GM23338 (cell line): ENCODE measurements at regions not wholly inside any gene's neighbourhood (a gene's known extent, or its start where the extent isn't known, plus 50 kb on each side); places are given as distances from the start of the nearest gene placed in this dataset.

ENCODE experiments used
- CREB1 ChIP-seq: fragments of 250-450 bp; sonication (Bioruptor Pico); IDR thresholded peaks from 2 replicates; pipeline ENCODE4 v1.5.0; 2020; ENCODE audit warnings: low read depth, mild to moderate bottlenecking, moderate library complexity
- EZH2 ChIP-seq: fragments of 200-600 bp; sonication (generic); IDR thresholded peaks from one replicate; pipeline ENCODE4 v1.8.0; 2017; ENCODE audit warnings: antibody characterized with exemption, mild to moderate bottlenecking, low read depth; ENCODE audit not compliant: unreplicated experiment
- EZH2phosphoT487 ChIP-seq: fragments of 200-600 bp; sonication (generic); IDR thresholded peaks from one replicate; pipeline ENCODE4 v1.8.1; 2018; ENCODE audit warnings: antibody characterized with exemption; ENCODE audit not compliant: unreplicated experiment
- JUNB ChIP-seq: IDR thresholded peaks from one replicate; pipeline ENCODE4 v1.6.1; 2016; ENCODE audit warnings: antibody characterized with exemption; ENCODE audit not compliant: unreplicated experiment
- NANOG ChIP-seq: IDR thresholded peaks from 2 replicates; pipeline ENCODE4 v1.6.1; 2016; ENCODE audit warnings: antibody characterized with exemption, borderline replicate concordance
- POLR2AphosphoS5 ChIP-seq: IDR thresholded peaks from 2 replicates; pipeline ENCODE4 v1.6.1; 2016; ENCODE audit warnings: antibody characterized with exemption, low read depth
- STAT1 ChIP-seq: IDR thresholded peaks from one replicate; pipeline ENCODE4 v1.6.1; 2016; ENCODE audit warnings: antibody characterized with exemption; ENCODE audit not compliant: unreplicated experiment
- ZNF331 ChIP-seq: fragments of 250-450 bp; sonication (Bioruptor Pico); IDR thresholded peaks from 2 replicates; pipeline ENCODE4 v1.5.0; 2020; ENCODE audit warnings: low read depth, mild to moderate bottlenecking, moderate library complexity
- TF ChIP-seq, protein P1 (sequence below), 2 experiments: fragments of 200-600 bp in 1 of 2; sonication (generic) in 1 of 2; conservative IDR thresholded peaks; 2 replicates each; pipeline versions ENCODE4 v1.5.1 to v1.6.1; 2016 to 2017; ENCODE audit warnings: antibody characterized with exemption in 2 of 2, low read depth in 2 of 2, mild to moderate bottlenecking in 2 of 2, moderate library complexity in 1 of 2
- TF ChIP-seq, protein P2 (sequence below): IDR thresholded peaks from one replicate; pipeline ENCODE4 v1.6.1; 2018; ENCODE audit warnings: antibody characterized with exemption; ENCODE audit not compliant: unreplicated experiment
- TF ChIP-seq, protein P3 (sequence below): fragments of 250-450 bp; sonication (Bioruptor Pico); IDR thresholded peaks from 2 replicates; pipeline ENCODE4 v1.5.0; 2020; ENCODE audit warnings: mild to moderate bottlenecking, moderate library complexity
- TF ChIP-seq, protein P4 (sequence below): IDR thresholded peaks from 2 replicates; pipeline ENCODE4 v1.6.1; 2016; ENCODE audit warnings: antibody characterized with exemption

DNA sequence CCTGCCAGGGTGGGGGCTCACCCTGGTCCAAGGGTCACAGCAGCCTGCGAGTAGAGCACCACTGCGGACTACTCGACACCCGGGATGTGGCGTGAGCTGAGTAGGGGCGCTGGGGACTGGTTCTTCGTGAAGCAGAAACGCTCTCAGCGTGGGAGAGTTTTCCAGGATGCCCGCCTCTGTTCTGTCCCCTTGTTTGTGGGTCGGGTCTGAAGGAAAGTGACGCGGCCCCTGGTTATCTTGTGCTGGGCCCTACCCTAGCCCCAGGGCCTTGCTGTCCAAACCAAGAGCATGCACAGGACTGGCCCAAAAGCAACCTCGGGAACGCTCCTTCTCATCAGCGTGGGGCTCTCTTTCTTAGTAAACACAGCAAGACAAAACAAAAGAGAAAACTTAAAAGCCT is 303.3 kb downstream of the IRF8 start:
- no peak for TF ChIP-seq CREB1 (CRISPR knock-in tag)
- TF ChIP-seq, protein P1, sequence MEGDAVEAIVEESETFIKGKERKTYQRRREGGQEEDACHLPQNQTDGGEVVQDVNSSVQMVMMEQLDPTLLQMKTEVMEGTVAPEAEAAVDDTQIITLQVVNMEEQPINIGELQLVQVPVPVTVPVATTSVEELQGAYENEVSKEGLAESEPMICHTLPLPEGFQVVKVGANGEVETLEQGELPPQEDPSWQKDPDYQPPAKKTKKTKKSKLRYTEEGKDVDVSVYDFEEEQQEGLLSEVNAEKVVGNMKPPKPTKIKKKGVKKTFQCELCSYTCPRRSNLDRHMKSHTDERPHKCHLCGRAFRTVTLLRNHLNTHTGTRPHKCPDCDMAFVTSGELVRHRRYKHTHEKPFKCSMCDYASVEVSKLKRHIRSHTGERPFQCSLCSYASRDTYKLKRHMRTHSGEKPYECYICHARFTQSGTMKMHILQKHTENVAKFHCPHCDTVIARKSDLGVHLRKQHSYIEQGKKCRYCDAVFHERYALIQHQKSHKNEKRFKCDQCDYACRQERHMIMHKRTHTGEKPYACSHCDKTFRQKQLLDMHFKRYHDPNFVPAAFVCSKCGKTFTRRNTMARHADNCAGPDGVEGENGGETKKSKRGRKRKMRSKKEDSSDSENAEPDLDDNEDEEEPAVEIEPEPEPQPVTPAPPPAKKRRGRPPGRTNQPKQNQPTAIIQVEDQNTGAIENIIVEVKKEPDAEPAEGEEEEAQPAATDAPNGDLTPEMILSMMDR (conservative IDR thresholded peaks at IDR 0.05; ENCODE audit: low read depth in 2 of 2), result no peak
- TF ChIP-seq, protein P2, sequence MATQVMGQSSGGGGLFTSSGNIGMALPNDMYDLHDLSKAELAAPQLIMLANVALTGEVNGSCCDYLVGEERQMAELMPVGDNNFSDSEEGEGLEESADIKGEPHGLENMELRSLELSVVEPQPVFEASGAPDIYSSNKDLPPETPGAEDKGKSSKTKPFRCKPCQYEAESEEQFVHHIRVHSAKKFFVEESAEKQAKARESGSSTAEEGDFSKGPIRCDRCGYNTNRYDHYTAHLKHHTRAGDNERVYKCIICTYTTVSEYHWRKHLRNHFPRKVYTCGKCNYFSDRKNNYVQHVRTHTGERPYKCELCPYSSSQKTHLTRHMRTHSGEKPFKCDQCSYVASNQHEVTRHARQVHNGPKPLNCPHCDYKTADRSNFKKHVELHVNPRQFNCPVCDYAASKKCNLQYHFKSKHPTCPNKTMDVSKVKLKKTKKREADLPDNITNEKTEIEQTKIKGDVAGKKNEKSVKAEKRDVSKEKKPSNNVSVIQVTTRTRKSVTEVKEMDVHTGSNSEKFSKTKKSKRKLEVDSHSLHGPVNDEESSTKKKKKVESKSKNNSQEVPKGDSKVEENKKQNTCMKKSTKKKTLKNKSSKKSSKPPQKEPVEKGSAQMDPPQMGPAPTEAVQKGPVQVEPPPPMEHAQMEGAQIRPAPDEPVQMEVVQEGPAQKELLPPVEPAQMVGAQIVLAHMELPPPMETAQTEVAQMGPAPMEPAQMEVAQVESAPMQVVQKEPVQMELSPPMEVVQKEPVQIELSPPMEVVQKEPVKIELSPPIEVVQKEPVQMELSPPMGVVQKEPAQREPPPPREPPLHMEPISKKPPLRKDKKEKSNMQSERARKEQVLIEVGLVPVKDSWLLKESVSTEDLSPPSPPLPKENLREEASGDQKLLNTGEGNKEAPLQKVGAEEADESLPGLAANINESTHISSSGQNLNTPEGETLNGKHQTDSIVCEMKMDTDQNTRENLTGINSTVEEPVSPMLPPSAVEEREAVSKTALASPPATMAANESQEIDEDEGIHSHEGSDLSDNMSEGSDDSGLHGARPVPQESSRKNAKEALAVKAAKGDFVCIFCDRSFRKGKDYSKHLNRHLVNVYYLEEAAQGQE, result no peak
- no peak for TF ChIP-seq POLR2AphosphoS5
- no peak for TF ChIP-seq EZH2
- TF ChIP-seq, protein P3, sequence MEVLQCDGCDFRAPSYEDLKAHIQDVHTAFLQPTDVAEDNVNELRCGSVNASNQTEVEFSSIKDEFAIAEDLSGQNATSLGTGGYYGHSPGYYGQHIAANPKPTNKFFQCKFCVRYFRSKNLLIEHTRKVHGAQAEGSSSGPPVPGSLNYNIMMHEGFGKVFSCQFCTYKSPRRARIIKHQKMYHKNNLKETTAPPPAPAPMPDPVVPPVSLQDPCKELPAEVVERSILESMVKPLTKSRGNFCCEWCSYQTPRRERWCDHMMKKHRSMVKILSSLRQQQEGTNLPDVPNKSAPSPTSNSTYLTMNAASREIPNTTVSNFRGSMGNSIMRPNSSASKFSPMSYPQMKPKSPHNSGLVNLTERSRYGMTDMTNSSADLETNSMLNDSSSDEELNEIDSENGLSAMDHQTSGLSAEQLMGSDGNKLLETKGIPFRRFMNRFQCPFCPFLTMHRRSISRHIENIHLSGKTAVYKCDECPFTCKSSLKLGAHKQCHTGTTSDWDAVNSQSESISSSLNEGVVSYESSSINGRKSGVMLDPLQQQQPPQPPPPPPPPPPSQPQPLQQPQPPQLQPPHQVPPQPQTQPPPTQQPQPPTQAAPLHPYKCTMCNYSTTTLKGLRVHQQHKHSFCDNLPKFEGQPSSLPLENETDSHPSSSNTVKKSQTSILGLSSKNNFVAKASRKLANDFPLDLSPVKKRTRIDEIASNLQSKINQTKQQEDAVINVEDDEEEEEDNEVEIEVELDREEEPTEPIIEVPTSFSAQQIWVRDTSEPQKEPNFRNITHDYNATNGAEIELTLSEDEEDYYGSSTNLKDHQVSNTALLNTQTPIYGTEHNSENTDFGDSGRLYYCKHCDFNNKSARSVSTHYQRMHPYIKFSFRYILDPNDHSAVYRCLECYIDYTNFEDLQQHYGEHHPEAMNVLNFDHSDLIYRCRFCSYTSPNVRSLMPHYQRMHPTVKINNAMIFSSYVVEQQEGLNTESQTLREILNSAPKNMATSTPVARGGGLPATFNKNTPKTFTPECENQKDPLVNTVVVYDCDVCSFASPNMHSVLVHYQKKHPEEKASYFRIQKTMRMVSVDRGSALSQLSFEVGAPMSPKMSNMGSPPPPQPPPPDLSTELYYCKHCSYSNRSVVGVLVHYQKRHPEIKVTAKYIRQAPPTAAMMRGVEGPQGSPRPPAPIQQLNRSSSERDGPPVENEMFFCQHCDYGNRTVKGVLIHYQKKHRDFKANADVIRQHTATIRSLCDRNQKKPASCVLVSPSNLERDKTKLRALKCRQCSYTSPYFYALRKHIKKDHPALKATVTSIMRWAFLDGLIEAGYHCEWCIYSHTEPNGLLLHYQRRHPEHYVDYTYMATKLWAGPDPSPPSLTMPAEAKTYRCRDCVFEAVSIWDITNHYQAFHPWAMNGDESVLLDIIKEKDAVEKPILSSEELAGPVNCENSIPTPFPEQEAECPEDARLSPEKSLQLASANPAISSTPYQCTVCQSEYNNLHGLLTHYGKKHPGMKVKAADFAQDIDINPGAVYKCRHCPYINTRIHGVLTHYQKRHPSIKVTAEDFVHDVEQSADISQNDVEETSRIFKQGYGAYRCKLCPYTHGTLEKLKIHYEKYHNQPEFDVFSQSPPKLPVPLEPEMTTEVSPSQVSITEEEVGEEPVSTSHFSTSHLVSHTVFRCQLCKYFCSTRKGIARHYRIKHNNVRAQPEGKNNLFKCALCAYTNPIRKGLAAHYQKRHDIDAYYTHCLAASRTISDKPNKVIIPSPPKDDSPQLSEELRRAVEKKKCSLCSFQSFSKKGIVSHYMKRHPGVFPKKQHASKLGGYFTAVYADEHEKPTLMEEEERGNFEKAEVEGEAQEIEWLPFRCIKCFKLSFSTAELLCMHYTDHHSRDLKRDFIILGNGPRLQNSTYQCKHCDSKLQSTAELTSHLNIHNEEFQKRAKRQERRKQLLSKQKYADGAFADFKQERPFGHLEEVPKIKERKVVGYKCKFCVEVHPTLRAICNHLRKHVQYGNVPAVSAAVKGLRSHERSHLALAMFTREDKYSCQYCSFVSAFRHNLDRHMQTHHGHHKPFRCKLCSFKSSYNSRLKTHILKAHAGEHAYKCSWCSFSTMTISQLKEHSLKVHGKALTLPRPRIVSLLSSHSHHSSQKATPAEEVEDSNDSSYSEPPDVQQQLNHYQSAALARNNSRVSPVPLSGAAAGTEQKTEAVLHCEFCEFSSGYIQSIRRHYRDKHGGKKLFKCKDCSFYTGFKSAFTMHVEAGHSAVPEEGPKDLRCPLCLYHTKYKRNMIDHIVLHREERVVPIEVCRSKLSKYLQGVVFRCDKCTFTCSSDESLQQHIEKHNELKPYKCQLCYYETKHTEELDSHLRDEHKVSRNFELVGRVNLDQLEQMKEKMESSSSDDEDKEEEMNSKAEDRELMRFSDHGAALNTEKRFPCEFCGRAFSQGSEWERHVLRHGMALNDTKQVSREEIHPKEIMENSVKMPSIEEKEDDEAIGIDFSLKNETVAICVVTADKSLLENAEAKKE (CRISPR knock-in tag), result no peak
- no peak for TF ChIP-seq JUNB
- no peak for TF ChIP-seq EZH2phosphoT487
- no peak for TF ChIP-seq STAT1
- TF ChIP-seq ZNF331 (CRISPR knock-in tag), result no peak
- TF ChIP-seq, protein P4, sequence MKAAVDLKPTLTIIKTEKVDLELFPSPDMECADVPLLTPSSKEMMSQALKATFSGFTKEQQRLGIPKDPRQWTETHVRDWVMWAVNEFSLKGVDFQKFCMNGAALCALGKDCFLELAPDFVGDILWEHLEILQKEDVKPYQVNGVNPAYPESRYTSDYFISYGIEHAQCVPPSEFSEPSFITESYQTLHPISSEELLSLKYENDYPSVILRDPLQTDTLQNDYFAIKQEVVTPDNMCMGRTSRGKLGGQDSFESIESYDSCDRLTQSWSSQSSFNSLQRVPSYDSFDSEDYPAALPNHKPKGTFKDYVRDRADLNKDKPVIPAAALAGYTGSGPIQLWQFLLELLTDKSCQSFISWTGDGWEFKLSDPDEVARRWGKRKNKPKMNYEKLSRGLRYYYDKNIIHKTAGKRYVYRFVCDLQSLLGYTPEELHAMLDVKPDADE, result no peak
- TF ChIP-seq NANOG, result no peak
